RWPE1 (cell line): ENCODE measurements at regions not wholly inside any gene's neighbourhood (a gene's known extent, or its start where the extent isn't known, plus 50 kb on each side); places are given as distances from the start of the nearest gene placed in this dataset.

Experiments used
- CTCF ChIA-PET: fragments of 350-600 bp; sonication (Branson Sonifier 250); formaldehyde crosslinking; extraction: SDS; loops from one replicate; lab custom pipeline; 2021; lab: Yijun Ruan, JAX
- POLR2A ChIA-PET: fragments of 400-600 bp; formaldehyde crosslinking; extraction: SDS; loops from one replicate; lab custom pipeline; 2020; ENCODE audit warnings: antibody characterized with exemption; ENCODE audit not compliant: low non-redundant PET; lab: Yijun Ruan, JAX
- DNase-seq: peaks from one replicate; pipeline ENCODE4 v3.0.0; 2012; ENCODE audit warnings: low spot score
- H3K27ac ChIP-seq: fragments of 450-650 bp; 2 replicates; pipeline ENCODE4 v1.5.1; 2017
- TF ChIP-seq, protein P1 (sequence below): fragments of 450-650 bp; conservative IDR thresholded peaks from 2 replicates; pipeline ENCODE4 v1.5.1; 2017; ENCODE audit warnings: low read depth, mild to moderate bottlenecking

DNA sequence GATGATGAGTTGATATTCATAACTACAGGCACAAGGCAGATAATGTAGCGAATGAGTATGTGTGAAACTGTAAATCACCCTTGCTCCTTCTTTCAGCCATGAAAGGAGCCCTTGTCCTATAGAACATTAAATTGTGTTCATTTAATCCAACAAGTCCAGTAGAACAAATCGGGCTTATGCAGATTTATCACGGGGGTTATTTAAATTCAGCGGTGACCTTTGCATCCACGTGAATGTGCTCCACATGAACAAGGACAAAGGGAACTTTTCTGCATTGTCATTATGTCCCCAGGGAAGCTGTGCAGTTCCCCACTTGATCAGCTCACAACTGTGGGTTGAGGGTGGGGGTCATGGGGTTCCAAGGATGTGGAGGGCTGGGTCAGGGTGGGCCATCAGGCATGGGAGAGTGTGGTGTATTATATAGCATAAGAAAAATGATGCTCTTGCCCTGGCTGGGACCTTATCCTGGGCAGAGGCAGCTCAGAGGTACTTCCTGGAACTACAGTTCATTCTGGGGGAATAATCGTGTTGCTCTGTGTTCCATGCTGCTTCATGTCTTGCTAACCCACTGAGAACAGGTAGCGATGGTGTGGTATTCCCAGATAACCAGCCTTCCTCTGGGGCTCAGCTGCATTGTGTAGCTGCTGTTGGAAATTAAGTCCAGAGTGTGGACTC lies 306.6 kb downstream of the FAT3 start:
- ChIA-PET POLR2A (no interaction called here), CTCF (no interaction called here)
- no peak for DNase-seq
- H3K27ac ChIP-seq, result no peak overlapping the region
- TF ChIP-seq, protein P1, sequence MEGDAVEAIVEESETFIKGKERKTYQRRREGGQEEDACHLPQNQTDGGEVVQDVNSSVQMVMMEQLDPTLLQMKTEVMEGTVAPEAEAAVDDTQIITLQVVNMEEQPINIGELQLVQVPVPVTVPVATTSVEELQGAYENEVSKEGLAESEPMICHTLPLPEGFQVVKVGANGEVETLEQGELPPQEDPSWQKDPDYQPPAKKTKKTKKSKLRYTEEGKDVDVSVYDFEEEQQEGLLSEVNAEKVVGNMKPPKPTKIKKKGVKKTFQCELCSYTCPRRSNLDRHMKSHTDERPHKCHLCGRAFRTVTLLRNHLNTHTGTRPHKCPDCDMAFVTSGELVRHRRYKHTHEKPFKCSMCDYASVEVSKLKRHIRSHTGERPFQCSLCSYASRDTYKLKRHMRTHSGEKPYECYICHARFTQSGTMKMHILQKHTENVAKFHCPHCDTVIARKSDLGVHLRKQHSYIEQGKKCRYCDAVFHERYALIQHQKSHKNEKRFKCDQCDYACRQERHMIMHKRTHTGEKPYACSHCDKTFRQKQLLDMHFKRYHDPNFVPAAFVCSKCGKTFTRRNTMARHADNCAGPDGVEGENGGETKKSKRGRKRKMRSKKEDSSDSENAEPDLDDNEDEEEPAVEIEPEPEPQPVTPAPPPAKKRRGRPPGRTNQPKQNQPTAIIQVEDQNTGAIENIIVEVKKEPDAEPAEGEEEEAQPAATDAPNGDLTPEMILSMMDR, result no peak

DNA sequence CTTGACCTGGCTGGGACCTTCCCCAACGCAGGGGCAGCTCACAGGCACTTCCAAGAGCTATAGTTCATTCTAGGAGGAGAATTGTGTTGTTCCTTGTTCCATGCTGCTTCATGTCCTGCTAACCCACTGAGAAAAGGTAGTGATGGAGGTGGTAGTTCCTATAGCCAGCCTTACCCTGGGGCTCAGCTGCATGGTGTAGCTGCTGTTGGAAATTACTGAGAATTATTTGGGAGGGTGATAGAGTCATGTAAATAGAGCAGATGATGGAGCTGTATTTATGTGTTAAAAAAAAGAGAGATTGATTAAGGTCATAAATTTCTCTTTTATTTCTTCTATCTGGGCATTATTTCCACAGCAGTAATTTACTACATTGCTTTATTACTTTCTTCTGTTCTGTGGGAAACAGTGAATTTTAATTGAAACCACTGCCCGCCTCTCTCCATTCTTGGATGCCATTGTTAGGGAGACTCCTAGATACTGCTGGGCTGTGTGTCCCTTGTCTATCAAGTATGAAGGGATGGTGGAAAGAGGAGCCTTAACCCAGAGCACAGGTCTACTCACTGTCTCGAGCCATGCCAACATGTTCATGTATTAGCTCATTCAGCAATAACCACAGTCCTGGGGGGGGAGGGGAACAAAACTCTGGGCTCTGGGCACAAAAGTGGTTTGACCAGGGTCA lies 309.2 kb downstream of the FAT3 start:
- no peak overlapping the region for H3K27ac ChIP-seq
- CTCF ChIA-PET, result interaction anchor here (0.6 kb wide), 3 partner anchors 67 to 431 kb away, joined by 3 read pairs; no protein-coding TSS in a partner anchor
- TF ChIP-seq, protein P1, result no peak
- POLR2A ChIA-PET, result no interaction called here
- DNase-seq, result no peak

DNA sequence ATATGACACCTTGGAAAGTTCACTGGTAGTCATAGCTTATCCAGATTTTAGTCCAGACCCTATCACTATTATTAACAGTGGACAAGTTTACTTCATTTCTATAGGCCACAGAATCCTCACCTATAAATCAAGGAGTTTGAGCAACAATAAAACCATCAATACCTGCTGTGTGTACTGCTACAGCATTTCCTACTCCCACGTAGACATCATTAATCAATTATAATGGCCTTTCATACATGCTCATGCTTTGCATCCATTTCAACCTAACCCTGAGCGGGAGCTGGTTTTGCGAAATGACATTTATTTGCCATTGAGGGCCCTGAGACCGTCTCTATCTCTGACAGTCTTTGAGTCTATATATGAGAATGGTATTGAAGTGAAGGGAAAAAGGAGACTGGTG lies 312.3 kb downstream of the FAT3 start:
- ChIA-PET POLR2A (no interaction called here), CTCF (interaction anchor here (0.5 kb wide), 1 partner anchor 43 kb away, joined by 3 read pairs; no protein-coding TSS in a partner anchor)
- H3K27ac ChIP-seq, result no peak overlapping the region
- DNase-seq, result no peak
- TF ChIP-seq, protein P1, result no peak

DNA sequence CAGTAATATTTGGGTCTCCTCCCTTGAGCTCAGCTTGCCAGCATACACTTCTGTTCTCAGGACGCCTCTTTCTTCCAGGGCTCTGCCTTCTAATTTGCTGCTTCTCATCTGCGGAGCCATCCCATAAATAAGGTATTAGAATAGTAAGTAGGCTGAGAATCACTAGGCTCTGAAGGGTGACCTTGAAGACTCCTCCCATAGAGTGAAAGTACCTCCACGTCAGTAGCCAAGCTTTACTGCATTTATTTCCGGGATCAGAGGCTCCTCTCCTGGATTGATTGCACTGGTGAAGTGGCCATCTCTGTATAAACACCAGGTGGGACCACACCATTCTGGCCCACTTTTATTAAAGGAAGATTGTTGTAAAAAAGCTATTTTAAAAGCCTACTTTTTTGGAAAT lies 315.5 kb downstream of the FAT3 start:
- TF ChIP-seq, protein P1, result no peak
- DNase-seq, result no peak
- ChIA-PET POLR2A (no interaction called here), CTCF (no interaction called here)
- H3K27ac ChIP-seq, result no peak overlapping the region

DNA sequence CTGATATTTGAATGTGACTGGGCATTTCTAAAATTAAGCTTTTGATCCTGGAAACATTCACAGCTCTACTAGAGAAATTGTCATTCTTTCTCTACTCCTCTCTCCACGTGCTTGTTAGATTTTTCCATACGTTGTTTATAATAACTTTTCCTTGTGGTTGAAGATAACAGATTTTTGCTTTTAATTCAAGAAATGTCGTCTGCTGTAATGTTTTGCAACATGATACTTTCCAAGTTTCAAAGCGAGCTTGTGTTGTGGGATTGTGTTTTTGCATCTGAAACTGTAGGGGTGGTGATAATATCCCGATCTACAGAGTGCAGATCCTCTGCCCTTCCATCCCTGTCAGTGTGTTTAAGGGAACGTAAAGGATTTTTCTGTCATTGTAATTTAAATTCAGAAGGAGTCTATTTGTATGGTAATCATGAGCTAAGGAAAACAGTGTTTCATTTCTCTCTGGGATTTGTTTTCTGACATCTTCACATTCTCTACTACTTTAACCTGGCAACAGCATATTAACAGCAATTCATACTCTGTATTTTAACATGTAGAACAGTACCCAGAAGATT lies 321.4 kb downstream of the FAT3 start:
- TF ChIP-seq, protein P1, result no peak
- POLR2A ChIA-PET, result no interaction called here
- H3K27ac ChIP-seq, result no peak overlapping the region
- DNase-seq, result no peak
- CTCF ChIA-PET, result interaction anchor here (0.5 kb wide), 1 partner anchor 689 kb away, joined by 5 read pairs; no protein-coding TSS in a partner anchor

DNA sequence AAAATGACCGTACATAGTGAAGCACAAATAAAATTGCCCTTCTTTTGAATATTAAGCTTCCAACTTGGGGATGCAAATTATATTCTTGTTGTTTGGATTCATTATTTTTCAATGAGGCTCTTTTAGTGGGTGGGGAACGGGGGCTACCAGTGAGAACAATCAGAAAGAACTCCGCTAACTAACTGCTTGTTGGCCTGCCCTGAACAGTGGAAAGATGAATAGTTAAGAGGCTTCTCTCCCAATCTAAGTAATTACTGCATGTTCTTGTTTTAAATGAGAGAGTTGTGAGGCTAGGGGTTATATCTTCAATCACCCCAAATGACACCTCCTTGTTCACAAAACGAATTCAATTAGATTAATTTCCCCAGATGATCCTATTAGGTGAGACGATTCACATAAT lies 322.0 kb downstream of the FAT3 start:
- ChIA-PET POLR2A (no interaction called here), CTCF (no interaction called here)
- DNase-seq, result no peak
- TF ChIP-seq, protein P1, result no peak
- H3K27ac ChIP-seq, result no peak overlapping the region
